Muscle layer of duodenum (tissue), 2 donors: ENCODE measurements at regions not wholly inside any gene's neighbourhood (a gene's known extent, or its start where the extent isn't known, plus 50 kb on each side); places are given as distances from the start of the nearest gene placed in this dataset.

Source experiments
- H3K27ac ChIP-seq: one replicate; pipeline ENCODE4 v1.7.0; 2013; ENCODE audit warnings: mild to moderate bottlenecking, low read length
- H3K27me3 ChIP-seq: one replicate; pipeline ENCODE4 v1.7.0; 2013; ENCODE audit warnings: low read depth, mild to moderate bottlenecking, control low read depth, low read length
- H3K36me3 ChIP-seq, 2 donors: one replicate each; pipeline ENCODE4 v1.7.0; 2013; ENCODE audit warnings: low read length in 2 of 2, control low read depth in 1 of 2, mild to moderate bottlenecking in 1 of 2; ENCODE audit not compliant: insufficient read depth in 2 of 2, control insufficient read depth in 1 of 2
- H3K4me1 ChIP-seq, 2 donors: one replicate each; pipeline ENCODE4 v1.7.0; 2013; ENCODE audit warnings: low read length in 2 of 2, mild to moderate bottlenecking in 2 of 2, control low read depth in 1 of 2, moderate library complexity in 1 of 2; ENCODE audit not compliant: insufficient read depth in 2 of 2, control insufficient read depth in 1 of 2
- H3K4me3 ChIP-seq, 2 donors: one replicate each; pipeline ENCODE4 v1.7.0; 2013; ENCODE audit warnings: low read length in 2 of 2, low read depth in 1 of 2, mild to moderate bottlenecking in 1 of 2
- H3K9me3 ChIP-seq, 2 donors: one replicate each; pipeline ENCODE4 v1.7.0; 2013; ENCODE audit warnings: low read length in 2 of 2, control low read depth in 1 of 2, mild to moderate bottlenecking in 1 of 2; ENCODE audit not compliant: control insufficient read depth in 1 of 2
- donor health status: healthy.

DNA sequence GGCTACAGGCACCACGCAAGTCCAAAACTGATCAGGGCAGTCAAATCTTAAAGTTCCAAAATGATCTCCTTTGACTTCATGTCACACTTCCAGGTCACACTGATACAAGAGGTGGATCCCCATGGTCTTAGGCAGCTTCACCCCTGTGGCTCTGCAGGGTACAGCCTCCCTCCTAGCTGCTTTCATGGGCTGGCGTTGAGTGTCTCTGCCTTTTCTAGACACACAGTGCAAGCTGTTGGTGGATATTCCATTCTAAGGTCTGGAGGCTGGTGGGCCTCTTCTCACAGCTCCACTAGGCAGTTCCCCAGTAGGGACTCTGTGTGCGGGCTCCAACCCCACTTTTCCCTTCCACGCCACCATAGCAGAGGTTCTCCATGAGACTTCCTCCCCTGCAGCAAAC is 838.2 kb upstream of the CHAC2 start:
- Histone ChIP-seq H3K27ac (no peak overlapping the region), H3K9me3 (peaks cover 0 to 13% of the 10 kb centered on the region in 2 donors), H3K36me3 (no peaks in the 10 kb centered on the region), H3K4me1 (no peaks in the 10 kb centered on the region), H3K4me3 (no peak overlapping the region), H3K27me3 (no peaks in the 10 kb centered on the region)

GRCh38 chr2:52919673-52920072 is 847.9 kb upstream of the CHAC2 start:
- Histone ChIP-seq H3K36me3 (no peaks in the 10 kb centered on the region), H3K27me3 (no peaks in the 10 kb centered on the region), H3K4me3 (no peak overlapping the region), H3K27ac (no peak overlapping the region), H3K9me3 (no peaks in the 10 kb centered on the region), H3K4me1 (no peaks in the 10 kb centered on the region)

- Histone ChIP-seq H3K27me3 (no peaks in the 10 kb centered on the region), H3K4me3 (no peak overlapping the region), H3K36me3 (no peaks in the 10 kb centered on the region), H3K9me3 (no peaks in the 10 kb centered on the region), H3K4me1 (no peaks in the 10 kb centered on the region), H3K27ac (no peak overlapping the region)
Measured at GRCh38 chr2:52918551-52918950, 849.1 kb upstream of the CHAC2 start.

DNA sequence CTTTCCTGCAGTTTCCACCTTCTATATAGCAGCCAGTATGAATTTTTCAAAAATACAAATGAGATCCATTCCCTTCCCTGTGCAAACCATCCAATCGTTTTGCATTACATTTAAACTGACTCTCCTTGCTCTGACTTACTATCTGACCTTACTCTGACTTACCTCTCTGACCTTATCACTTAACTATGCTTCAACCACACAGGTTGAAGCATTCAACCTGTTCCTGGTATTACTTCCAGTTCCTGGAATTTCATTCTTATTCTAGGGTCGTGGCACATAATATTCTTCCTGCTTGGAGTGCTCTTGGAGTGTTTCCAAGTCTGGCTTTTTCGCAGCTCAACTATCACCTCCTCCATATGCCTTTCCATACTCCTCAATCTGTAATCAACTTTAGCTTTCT is 850.6 kb upstream of the CHAC2 start:
- Histone ChIP-seq H3K4me1 (no peaks in the 10 kb centered on the region), H3K9me3 (no peaks in the 10 kb centered on the region), H3K27ac (no peak overlapping the region), H3K36me3 (no peaks in the 10 kb centered on the region), H3K27me3 (no peaks in the 10 kb centered on the region), H3K4me3 (no peak overlapping the region)

- H3K27ac ChIP-seq: no peak overlapping the region
- H3K27me3 ChIP-seq: no peaks in the 10 kb centered on the region
- peaks cover 0 to 9% of the 10 kb centered on the region in 2 donors for H3K9me3 ChIP-seq
- no peak overlapping the region for H3K4me3 ChIP-seq
- no peaks in the 10 kb centered on the region for H3K4me1 ChIP-seq
- H3K36me3 ChIP-seq: no peaks in the 10 kb centered on the region
Measured at GRCh38 chr2:52904355-52904891, 863.2 kb upstream of the CHAC2 start.

- no peak overlapping the region for H3K4me3 ChIP-seq
- no peaks in the 10 kb centered on the region for H3K27me3 ChIP-seq
- H3K27ac ChIP-seq: no peak overlapping the region
- H3K4me1 ChIP-seq: no peaks in the 10 kb centered on the region
- peaks cover 0 to 8% of the 10 kb centered on the region in 2 donors for H3K9me3 ChIP-seq
- no peaks in the 10 kb centered on the region for H3K36me3 ChIP-seq
Measured at GRCh38 chr2:52897511-52898044, 870.0 kb upstream of the CHAC2 start.

GRCh38 chr2:52895726-52896340 is 871.8 kb upstream of the CHAC2 start:
- Histone ChIP-seq H3K4me1 (no peaks in the 10 kb centered on the region), H3K27ac (no peak overlapping the region), H3K27me3 (no peaks in the 10 kb centered on the region), H3K9me3 (peaks cover 0 to 15% of the 10 kb centered on the region in 2 donors), H3K4me3 (no peak overlapping the region), H3K36me3 (no peaks in the 10 kb centered on the region)

DNA sequence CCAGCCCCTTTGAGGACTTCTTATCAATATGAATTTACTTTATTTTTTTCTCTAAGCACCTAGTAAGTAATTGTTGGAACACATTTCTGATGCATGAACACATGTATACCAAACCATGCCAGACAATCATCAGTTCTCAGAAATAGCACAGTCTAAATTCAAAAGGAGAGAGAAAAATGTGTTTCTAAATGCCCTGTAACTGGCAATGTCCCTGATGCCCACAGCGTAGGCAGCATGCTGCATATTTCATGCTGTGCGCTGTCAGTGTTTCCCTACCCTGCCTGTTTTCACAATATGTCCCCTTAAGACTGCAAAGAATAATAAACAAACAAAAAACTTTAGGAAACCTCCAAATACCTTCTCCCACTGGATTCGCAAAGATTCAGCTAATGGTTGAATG is 881.0 kb upstream of the CHAC2 start:
- H3K9me3 ChIP-seq: no peaks in the 10 kb centered on the region
- no peaks in the 10 kb centered on the region for H3K36me3 ChIP-seq
- no peaks in the 10 kb centered on the region for H3K27me3 ChIP-seq
- H3K4me3 ChIP-seq: no peak overlapping the region
- no peak overlapping the region for H3K27ac ChIP-seq
- H3K4me1 ChIP-seq: no peaks in the 10 kb centered on the region

DNA sequence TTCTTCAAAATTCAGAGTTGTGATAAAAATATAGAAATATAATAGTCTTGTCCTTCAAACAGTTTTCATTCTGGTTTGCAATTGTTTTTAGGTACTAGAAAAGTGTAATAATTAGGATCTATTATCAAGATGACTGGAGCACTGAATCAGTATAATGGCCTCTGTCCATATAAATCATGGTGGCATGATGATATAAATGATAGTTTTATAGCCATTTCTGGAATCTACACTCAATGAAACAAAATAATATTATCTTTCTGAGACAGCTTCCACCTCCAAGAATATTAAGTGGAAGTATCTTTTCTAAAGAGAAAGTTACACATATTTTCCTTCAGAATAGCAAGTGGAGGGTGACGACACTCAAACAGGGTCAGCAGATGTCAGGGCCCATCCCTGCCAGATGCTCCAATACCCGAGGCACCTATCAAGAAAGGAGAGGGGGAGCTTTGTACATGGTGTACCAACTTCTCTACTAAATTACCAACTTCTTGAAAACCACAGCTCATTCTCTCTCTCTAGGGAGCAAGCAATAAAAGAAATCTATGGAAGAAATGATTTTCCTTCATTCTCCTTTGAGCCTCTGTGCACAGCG is 882.7 kb upstream of the CHAC2 start:
- Histone ChIP-seq H3K9me3 (no peaks in the 10 kb centered on the region), H3K36me3 (no peaks in the 10 kb centered on the region), H3K27me3 (no peaks in the 10 kb centered on the region)

DNA sequence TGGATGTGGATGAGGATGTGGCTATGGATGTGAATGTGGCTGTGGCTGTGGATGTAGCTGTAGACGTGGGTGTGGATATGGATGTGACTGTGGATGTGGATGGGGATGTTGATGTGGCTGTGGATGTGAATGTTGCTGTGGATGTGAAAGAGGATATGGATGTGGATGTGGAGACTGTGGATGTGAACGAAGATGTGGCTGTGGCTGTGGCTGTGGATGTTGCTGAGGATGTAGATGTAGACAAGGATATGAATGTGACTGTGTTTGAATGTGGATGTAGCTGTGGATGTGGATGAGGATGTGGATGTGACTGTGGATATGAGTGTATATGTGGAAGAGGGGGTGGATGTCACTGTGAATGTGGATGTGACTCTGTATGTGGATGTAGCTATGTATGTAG is 884.6 kb upstream of the CHAC2 start:
- H3K9me3 ChIP-seq: no peaks in the 10 kb centered on the region
- no peaks in the 10 kb centered on the region for H3K36me3 ChIP-seq
- H3K27ac ChIP-seq: no peak overlapping the region
- no peak overlapping the region for H3K4me3 ChIP-seq
- peaks cover 0 to 7% of the 10 kb centered on the region in 2 donors for H3K4me1 ChIP-seq
- no peaks in the 10 kb centered on the region for H3K27me3 ChIP-seq

More for the DNA sequence above, 882.7 kb upstream of the CHAC2 start:
- H3K27ac ChIP-seq: no peak overlapping the region
- H3K4me1 ChIP-seq: peaks cover 0 to 7% of the 10 kb centered on the region in 2 donors
- H3K4me3 ChIP-seq: no peak overlapping the region

- peaks cover 0 to 7% of the 10 kb centered on the region in 2 donors for H3K4me1 ChIP-seq
- no peaks in the 10 kb centered on the region for H3K27me3 ChIP-seq
- no peaks in the 10 kb centered on the region for H3K9me3 ChIP-seq
Measured at GRCh38 chr2:52881606-52882005, 886.0 kb upstream of the CHAC2 start.

More at GRCh38 chr2:52881606-52882005, 886.0 kb upstream of the CHAC2 start:
- H3K36me3 ChIP-seq: no peaks in the 10 kb centered on the region
- H3K4me3 ChIP-seq: no peak overlapping the region
- H3K27ac ChIP-seq: no peak overlapping the region
